ENCODE measurements at regions not wholly inside any gene's neighbourhood (a gene's known extent, or its start where the extent isn't known, plus 50 kb on each side); places are given as distances from the start of the nearest gene placed in this dataset.
A peak's percentile ranks its signal among the peaks of the same experiment; 100 is the strongest.

- no peak overlapping the region for H3K27ac Mint-ChIP-seq
- no peak for TF ChIP-seq EZH2phosphoT487 (IDR thresholded peaks at IDR 0.05)
- no peak for TF ChIP-seq EZH2 (IDR thresholded peaks at IDR 0.05)
- TF ChIP-seq, protein P1, sequence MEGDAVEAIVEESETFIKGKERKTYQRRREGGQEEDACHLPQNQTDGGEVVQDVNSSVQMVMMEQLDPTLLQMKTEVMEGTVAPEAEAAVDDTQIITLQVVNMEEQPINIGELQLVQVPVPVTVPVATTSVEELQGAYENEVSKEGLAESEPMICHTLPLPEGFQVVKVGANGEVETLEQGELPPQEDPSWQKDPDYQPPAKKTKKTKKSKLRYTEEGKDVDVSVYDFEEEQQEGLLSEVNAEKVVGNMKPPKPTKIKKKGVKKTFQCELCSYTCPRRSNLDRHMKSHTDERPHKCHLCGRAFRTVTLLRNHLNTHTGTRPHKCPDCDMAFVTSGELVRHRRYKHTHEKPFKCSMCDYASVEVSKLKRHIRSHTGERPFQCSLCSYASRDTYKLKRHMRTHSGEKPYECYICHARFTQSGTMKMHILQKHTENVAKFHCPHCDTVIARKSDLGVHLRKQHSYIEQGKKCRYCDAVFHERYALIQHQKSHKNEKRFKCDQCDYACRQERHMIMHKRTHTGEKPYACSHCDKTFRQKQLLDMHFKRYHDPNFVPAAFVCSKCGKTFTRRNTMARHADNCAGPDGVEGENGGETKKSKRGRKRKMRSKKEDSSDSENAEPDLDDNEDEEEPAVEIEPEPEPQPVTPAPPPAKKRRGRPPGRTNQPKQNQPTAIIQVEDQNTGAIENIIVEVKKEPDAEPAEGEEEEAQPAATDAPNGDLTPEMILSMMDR (IDR thresholded peaks at IDR 0.05), result no peak
- Histone ChIP-seq H3K36me3 (no peaks in the 10 kb centered on the region), H3K79me2 (ENCODE audit: low read depth) (no peaks in the 10 kb centered on the region), H3K4me2 (no peak overlapping the region), H3K9ac (no peak overlapping the region), H4K20me1 (ENCODE audit: low read depth) (no peaks in the 10 kb centered on the region), H2AFZ (replicated peaks) (no peak overlapping the region), H3K9me3 (ENCODE audit: low read depth) (no peaks in the 10 kb centered on the region), H3K27me3 (no peaks in the 10 kb centered on the region), H3K4me1 (no peaks in the 10 kb centered on the region), H3F3A (ENCODE audit: low read depth) (no peaks in the 10 kb centered on the region), H3K4me3 (no peak overlapping the region), H3K27ac (no peak overlapping the region)
- H3K36me3 Mint-ChIP-seq, result no peaks in the 10 kb centered on the region
- no peak for DNase-seq (ENCODE audit: low spot score)
- H3K4me3 Mint-ChIP-seq, result no peak overlapping the region
- no peaks in the 10 kb centered on the region for H3K9me3 Mint-ChIP-seq
- H3K27me3 Mint-ChIP-seq (ENCODE audit: insufficient read depth, low read depth), result no peaks in the 10 kb centered on the region
- H3K4me1 Mint-ChIP-seq, result no peaks in the 10 kb centered on the region
These were observed 160.2 kb downstream of the ZPLD1 start for GRCh38 chr3:102595057-102595456.

DNA sequence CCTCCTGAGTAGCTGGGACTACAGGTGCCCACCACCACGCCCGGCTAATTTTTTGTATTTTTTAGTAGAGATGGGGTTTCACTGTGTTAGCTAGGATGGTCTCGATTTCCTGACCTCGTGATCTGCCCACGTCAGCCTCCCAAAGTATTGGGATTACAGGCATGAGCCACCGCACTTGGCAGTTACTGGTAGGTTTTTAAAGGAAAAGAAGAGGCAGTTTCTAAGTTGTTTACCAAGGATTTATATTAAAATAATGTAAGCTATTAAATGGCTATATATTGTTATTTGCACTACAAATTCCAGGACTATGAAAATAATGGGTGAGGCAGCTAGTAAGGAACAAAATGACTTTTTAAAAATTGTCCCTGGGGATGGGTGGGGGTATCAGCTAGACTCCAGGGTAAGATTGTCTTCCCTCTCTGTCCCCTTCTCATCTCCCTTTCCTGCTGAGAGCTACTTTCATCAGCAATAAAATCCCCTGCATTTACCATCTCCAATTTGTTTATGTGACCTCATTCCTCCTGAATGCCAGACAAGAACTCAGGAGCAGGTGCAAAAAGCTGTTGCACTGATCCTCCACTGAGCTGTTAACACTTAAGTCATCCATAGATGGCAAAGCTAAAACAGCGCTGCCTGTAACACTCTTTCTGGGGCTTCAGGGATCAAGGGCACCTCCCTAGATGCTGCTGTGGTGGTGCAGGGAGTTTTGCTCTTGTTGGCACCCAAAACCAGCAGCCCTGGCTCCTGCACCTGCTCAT lies 165.2 kb downstream of the ZPLD1 start:
- no peak for TF ChIP-seq EZH2 (IDR thresholded peaks at IDR 0.05)
- TF ChIP-seq, protein P1 (IDR thresholded peaks at IDR 0.05), result no peak
- TF ChIP-seq EZH2phosphoT487 (IDR thresholded peaks at IDR 0.05), result no peak
- H3F3A ChIP-seq (ENCODE audit: low read depth), result no peaks in the 10 kb centered on the region
- no peaks in the 10 kb centered on the region for H3K9me3 ChIP-seq (ENCODE audit: low read depth)
- H3K27ac ChIP-seq, result no peak overlapping the region
- Mint-ChIP-seq H3K4me1 (no peaks in the 10 kb centered on the region), H3K4me3 (no peak overlapping the region), H3K36me3 (no peaks in the 10 kb centered on the region), H3K9me3 (no peaks in the 10 kb centered on the region), H3K27ac (no peak overlapping the region), H3K27me3 (ENCODE audit: insufficient read depth, low read depth) (peaks cover 2% of the 10 kb centered on the region)
- no peaks in the 10 kb centered on the region for H3K36me3 ChIP-seq
- H3K4me2 ChIP-seq, result no peak overlapping the region
- DNase-seq (ENCODE audit: low spot score), result no peak
- H4K20me1 ChIP-seq (ENCODE audit: low read depth), result no peaks in the 10 kb centered on the region
- H3K79me2 ChIP-seq (ENCODE audit: low read depth), result no peaks in the 10 kb centered on the region
- no peaks in the 10 kb centered on the region for H3K27me3 ChIP-seq
- H3K9ac ChIP-seq, result no peak overlapping the region
- no peak overlapping the region for H3K4me3 ChIP-seq
- H3K4me1 ChIP-seq, result no peaks in the 10 kb centered on the region
- H2AFZ ChIP-seq (replicated peaks), result peak overlapping the region; percentile 26

DNA sequence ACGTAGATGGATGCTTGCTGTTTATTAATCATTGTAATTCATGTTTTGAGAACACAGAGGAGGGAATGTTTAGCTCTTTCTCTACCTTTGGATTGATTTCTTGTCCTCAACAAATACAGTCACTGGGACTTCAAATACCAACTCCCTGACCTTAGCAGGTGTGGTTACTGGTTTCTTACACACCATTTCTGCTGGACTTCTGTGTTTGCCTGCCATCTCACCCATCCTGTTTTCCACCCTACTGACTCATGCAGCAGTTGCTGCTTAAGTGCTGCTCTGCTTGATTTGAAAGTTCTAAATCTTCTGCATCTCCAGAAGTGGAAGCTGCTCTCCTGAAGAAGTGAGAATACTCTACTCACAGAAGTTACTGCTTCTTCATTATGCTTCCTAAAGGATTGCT lies 170.3 kb downstream of the ZPLD1 start:
- Mint-ChIP-seq H3K4me3 (no peak overlapping the region), H3K36me3 (no peaks in the 10 kb centered on the region), H3K27me3 (ENCODE audit: insufficient read depth, low read depth) (peaks cover 3% of the 10 kb centered on the region), H3K9me3 (no peaks in the 10 kb centered on the region), H3K4me1 (no peaks in the 10 kb centered on the region), H3K27ac (no peak overlapping the region)
- no peaks in the 10 kb centered on the region for H3F3A ChIP-seq (ENCODE audit: low read depth)
- H3K27ac ChIP-seq, result no peak overlapping the region
- TF ChIP-seq EZH2 (IDR thresholded peaks at IDR 0.05) (no peak), EZH2phosphoT487 (IDR thresholded peaks at IDR 0.05) (no peak)
- TF ChIP-seq, protein P1 (IDR thresholded peaks at IDR 0.05), result no peak
- no peak overlapping the region for H3K4me3 ChIP-seq
- no peaks in the 10 kb centered on the region for H3K27me3 ChIP-seq
- no peak overlapping the region for H3K4me2 ChIP-seq
- no peaks in the 10 kb centered on the region for H3K4me1 ChIP-seq
- no peaks in the 10 kb centered on the region for H3K9me3 ChIP-seq (ENCODE audit: low read depth)
- H2AFZ ChIP-seq (replicated peaks), result no peak overlapping the region
- H3K9ac ChIP-seq, result no peak overlapping the region
- no peak for DNase-seq (ENCODE audit: low spot score)
- H4K20me1 ChIP-seq (ENCODE audit: low read depth), result no peaks in the 10 kb centered on the region
- no peaks in the 10 kb centered on the region for H3K36me3 ChIP-seq
- H3K79me2 ChIP-seq (ENCODE audit: low read depth), result no peaks in the 10 kb centered on the region

All from neural progenitor cell (in vitro differentiated cells).